ENCODE measurements at regions not wholly inside any gene's neighbourhood (a gene's known extent, or its start where the extent isn't known, plus 50 kb on each side); places are given as distances from the start of the nearest gene placed in this dataset.

DNA sequence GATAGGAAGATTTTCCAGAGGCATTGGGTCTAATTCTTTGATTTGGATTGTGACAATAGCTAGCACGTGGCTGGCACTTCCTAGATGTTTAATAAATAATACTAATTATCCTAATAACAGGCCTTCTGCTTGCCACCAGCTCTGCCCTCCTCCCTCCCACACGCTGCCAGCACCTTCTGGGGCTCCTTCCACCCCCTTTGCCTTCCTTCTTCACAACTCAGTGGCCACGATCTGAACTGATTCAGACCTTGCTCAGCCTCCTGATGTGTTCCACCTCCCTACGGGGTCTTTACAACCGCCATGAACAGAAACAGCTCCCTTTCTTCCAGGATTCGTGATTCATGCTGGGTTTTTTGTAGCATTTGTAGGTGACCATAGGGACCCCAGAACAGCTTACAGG lies 310.3 kb upstream of the HS6ST1 start:
- no peak overlapping the region for H3K4me3 ChIP-seq (ENCODE audit: low read length)
- TF ChIP-seq CTCF (IDR thresholded peaks at IDR 0.05; ENCODE audit: insufficient read depth, low read depth, low read length, missing control alignments) = no peak
- DNase-seq (ENCODE audit: low read depth) = no peak

DNA sequence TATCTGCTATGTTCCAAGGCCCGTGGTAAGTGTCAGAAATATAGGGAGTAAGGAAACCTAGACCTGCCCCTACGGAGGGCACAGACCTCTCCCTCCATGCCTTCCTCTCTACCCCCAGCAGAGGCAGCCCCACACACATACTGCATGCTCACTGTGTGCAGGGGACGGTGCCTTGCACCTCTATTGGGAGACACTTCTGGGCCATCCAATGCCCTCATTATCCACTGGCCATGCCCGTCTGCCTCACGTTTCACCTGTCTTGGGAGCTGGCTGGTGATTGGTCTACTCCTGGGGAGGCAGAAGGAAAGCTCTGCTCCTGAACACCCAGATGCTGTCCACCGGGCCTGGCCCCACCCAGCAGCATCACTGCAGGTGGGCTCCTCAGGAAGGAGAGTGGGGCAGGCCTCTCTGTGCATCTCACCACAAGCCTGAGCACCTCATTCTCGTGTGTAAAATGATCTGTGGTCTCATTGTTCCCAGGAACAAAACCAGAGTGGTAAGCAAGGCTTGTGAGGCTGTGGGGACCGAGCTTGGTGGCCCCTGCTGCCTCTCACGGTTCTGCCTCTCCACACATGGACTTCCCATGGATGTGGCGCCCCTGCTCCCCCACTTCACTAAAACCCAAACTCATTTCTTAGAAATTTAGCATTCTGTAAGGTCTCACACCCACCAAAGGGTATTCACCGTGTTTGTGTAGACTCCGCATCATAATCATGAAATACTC lies 312.5 kb upstream of the HS6ST1 start:
- TF ChIP-seq CTCF (IDR thresholded peaks at IDR 0.05; ENCODE audit: insufficient read depth, low read depth, low read length, missing control alignments) = no peak
- no peak for DNase-seq (ENCODE audit: low read depth)

GRCh38 chr2:128631698-128632500 lies 313.2 kb upstream of the HS6ST1 start:
- DNase-seq (ENCODE audit: low read depth) = no peak
- H3K4me3 ChIP-seq (ENCODE audit: low read length) = no peak overlapping the region
- no peak for TF ChIP-seq CTCF (IDR thresholded peaks at IDR 0.05; ENCODE audit: insufficient read depth, low read depth, low read length, missing control alignments)

More for the DNA sequence above, 312.5 kb upstream of the HS6ST1 start:
- no peak overlapping the region for H3K4me3 ChIP-seq (ENCODE audit: low read length)

DNA sequence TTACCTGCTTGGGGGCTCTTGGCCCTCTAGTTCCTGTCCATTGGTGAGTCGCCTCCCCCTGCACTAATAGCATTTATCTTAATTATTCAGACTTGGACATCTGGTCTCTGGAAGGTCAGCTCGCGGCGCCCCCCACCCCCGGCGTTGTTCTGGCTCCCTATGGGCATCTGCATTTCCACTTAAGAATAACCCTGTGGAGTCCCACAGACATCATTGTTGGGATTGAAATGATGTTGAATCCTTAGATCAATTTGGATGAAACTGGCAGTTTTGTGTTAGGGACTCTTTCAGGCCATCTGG lies 313.8 kb upstream of the HS6ST1 start:
- DNase-seq (ENCODE audit: low read depth) = no peak
- no peak overlapping the region for H3K4me3 ChIP-seq (ENCODE audit: low read length)
- TF ChIP-seq CTCF (IDR thresholded peaks at IDR 0.05; ENCODE audit: insufficient read depth, low read depth, low read length, missing control alignments) = no peak

- no peak overlapping the region for H3K4me3 ChIP-seq (ENCODE audit: low read length)
- no peak for DNase-seq (ENCODE audit: low read depth)
- TF ChIP-seq CTCF (IDR thresholded peaks at IDR 0.05; ENCODE audit: insufficient read depth, low read depth, low read length, missing control alignments) = no peak
Measured at GRCh38 chr2:128633501-128633900, 314.8 kb upstream of the HS6ST1 start.

GRCh38 chr2:128635361-128635900 lies 316.8 kb upstream of the HS6ST1 start:
- no peak for TF ChIP-seq CTCF (IDR thresholded peaks at IDR 0.05; ENCODE audit: insufficient read depth, low read depth, low read length, missing control alignments)
- no peak for DNase-seq (ENCODE audit: low read depth)
- no peak overlapping the region for H3K4me3 ChIP-seq (ENCODE audit: low read length)

All from epithelial cell of esophagus (primary cell).